A549 (cell line): ENCODE measurements at regions not wholly inside any gene's neighbourhood (a gene's known extent, or its start where the extent isn't known, plus 50 kb on each side); places are given as distances from the start of the nearest gene placed in this dataset.
"Not testable (repeated sequence)": the region's sequence is repeated elsewhere in the genome, so short reads cannot be mapped to it uniquely, and the experiment has no call there.

ENCODE experiments used
- ATAC-seq, 2 experiments: fragments of 200-7000 bp in 1 of 2; fragments of >200 bp in 1 of 2; cut with Nextera tagmentation in 1 of 2; cut with Tn5 transposase in 1 of 2; 3 replicates each; pipeline versions ENCODE4 v1.8.0 to v1.9.1; 2018 to 2020; ENCODE audit warnings: mild to moderate bottlenecking in 1 of 2, moderate library complexity in 1 of 2
- CTCF ChIA-PET: fragments of 300-600 bp; sonication (Branson Sonifier 250); formaldehyde crosslinking; extraction: SDS; loops from one replicate; lab custom pipeline; 2021; ENCODE audit warnings: antibody characterized with exemption, inconsistent platforms; lab: Yijun Ruan, JAX
- POLR2A ChIA-PET: fragments of 350-600 bp; formaldehyde crosslinking; extraction: SDS; loops from one replicate; lab custom pipeline; 2021; ENCODE audit warnings: antibody characterized with exemption, inconsistent platforms; lab: Yijun Ruan, JAX
- DNase-seq, 2 experiments: peaks; one replicate each; pipeline versions ENCODE4 v3.0.0 to v3.0.0-alpha.2; 2011 to 2016; ENCODE audit warnings: low read depth in 1 of 2, low spot score in 1 of 2
- FAIRE-seq: peaks from 2 replicates; lab custom pipeline; 2011; peaks lifted over from hg19 to GRCh38; lab: Jason Lieb, UNC
- H3K27ac ChIP-seq, 2 experiments: fragments of >200 bp; sonication (Bioruptor Twin); formaldehyde crosslinking; 3 replicates each; pipeline ENCODE4 v1.5.1; 2016 to 2017
- H3K4me1 ChIP-seq: fragments of >200 bp; sonication (Bioruptor Twin); formaldehyde crosslinking; 3 replicates; pipeline ENCODE4 v1.6.1; 2016
- H3K4me2 ChIP-seq: fragments of >200 bp; sonication (Bioruptor Twin); formaldehyde crosslinking; 3 replicates; pipeline ENCODE4 v1.6.1; 2016
- H3K4me3 ChIP-seq: fragments of >200 bp; sonication (Bioruptor Twin); formaldehyde crosslinking; 3 replicates; pipeline ENCODE4 v1.5.1; 2016
- H3K9me3 ChIP-seq: fragments of >200 bp; sonication (Bioruptor Twin); formaldehyde crosslinking; 3 replicates; pipeline ENCODE4 v1.6.1; 2016
- CBX2 ChIP-seq: fragments of 200-600 bp; sonication (generic); IDR thresholded peaks from 2 replicates; pipeline ENCODE4 v1.6.1; 2016; ENCODE audit warnings: low read depth, mild to moderate bottlenecking, borderline replicate concordance
- CHD2 ChIP-seq: fragments of 150-350 bp; IDR thresholded peaks from 2 replicates; pipeline ENCODE4 v1.6.1; 2014; ENCODE audit warnings: low read length; ENCODE audit not compliant: partially characterized antibody
- CHD4 ChIP-seq: fragments of 200-600 bp; sonication (generic); IDR thresholded peaks from 2 replicates; pipeline ENCODE4 v1.6.1; 2016; ENCODE audit warnings: antibody characterized with exemption, mild to moderate bottlenecking, borderline replicate concordance
- CTCF ChIP-seq: fragments of >200 bp; sonication (Bioruptor Twin); formaldehyde crosslinking; IDR thresholded peaks from 3 replicates; pipeline ENCODE4 v1.5.1; 2016
- EHMT2 ChIP-seq: fragments of 200-600 bp; sonication (generic); IDR thresholded peaks from 2 replicates; pipeline ENCODE4 v1.6.1; 2016; ENCODE audit warnings: antibody characterized with exemption, low read depth, mild to moderate bottlenecking, moderate library complexity
- EP300 ChIP-seq, 2 experiments: fragments of >200 bp; sonication (Bioruptor Twin); formaldehyde crosslinking; IDR thresholded peaks; 2 replicates in 1 of 2; 3 replicates in 1 of 2; pipeline ENCODE4 v1.6.1; 2016 to 2017
- FOXS1 ChIP-seq: fragments of 250-450 bp; sonication (Bioruptor Pico); IDR thresholded peaks from 2 replicates; pipeline ENCODE4 v1.5.0; 2020; ENCODE audit warnings: mild to moderate bottlenecking, moderate library complexity
- HDAC2 ChIP-seq: fragments of 200-600 bp; sonication (generic); IDR thresholded peaks from 2 replicates; pipeline ENCODE4 v1.6.1; 2016
- HES2 ChIP-seq: fragments of >200 bp; sonication (Bioruptor Twin); formaldehyde crosslinking; IDR thresholded peaks from 2 replicates; pipeline ENCODE4 v1.6.1; 2016
- HEYL ChIP-seq: fragments of 250-450 bp; sonication (Bioruptor Pico); IDR thresholded peaks from 2 replicates; pipeline ENCODE4 v1.8.0; 2021; ENCODE audit warnings: mild to moderate bottlenecking, moderate library complexity
- HMGXB4 ChIP-seq: fragments of 250-450 bp; sonication (Bioruptor Pico); IDR thresholded peaks from 2 replicates; pipeline ENCODE4 v1.5.0; 2021; ENCODE audit warnings: mild to moderate bottlenecking, moderate library complexity, borderline replicate concordance
- HOXA7 ChIP-seq: fragments of 250-450 bp; sonication (Bioruptor Pico); IDR thresholded peaks from 2 replicates; pipeline ENCODE4 v1.5.0; 2020; ENCODE audit warnings: mild to moderate bottlenecking, moderate library complexity
- HOXB13 ChIP-seq: fragments of 250-450 bp; sonication (Bioruptor Pico); IDR thresholded peaks from 2 replicates; pipeline ENCODE4 v1.5.0; 2020; ENCODE audit warnings: low read depth, mild to moderate bottlenecking, moderate library complexity
- JUN ChIP-seq, 2 experiments: fragments of >200 bp; sonication (Bioruptor Twin); formaldehyde crosslinking; IDR thresholded peaks; 2 replicates in 1 of 2; 3 replicates in 1 of 2; pipeline ENCODE4 v1.6.1; 2016 to 2017
- KDM1A ChIP-seq: fragments of 200-600 bp; sonication (generic); IDR thresholded peaks from 2 replicates; pipeline ENCODE4 v1.6.1; 2016; ENCODE audit warnings: low read depth, mild to moderate bottlenecking
- MAFK ChIP-seq: fragments of 450-650 bp; IDR thresholded peaks from 2 replicates; pipeline ENCODE4 v1.6.1; 2014; ENCODE audit not compliant: partially characterized antibody
- PBX3 ChIP-seq: IDR thresholded peaks from 2 replicates; pipeline ENCODE4 v1.6.1; 2012
- PHF8 ChIP-seq: fragments of 200-600 bp; sonication (generic); IDR thresholded peaks from 2 replicates; pipeline ENCODE4 v1.6.1; 2016; ENCODE audit warnings: low read depth, mild to moderate bottlenecking, antibody characterized with exemption, moderate library complexity, borderline replicate concordance
- POLR2AphosphoS2 ChIP-seq: conservative IDR thresholded peaks from 2 replicates; pipeline ENCODE4 v1.6.1; 2012; ENCODE audit warnings: low read length, improper control_type of control experiment, inconsistent platforms
- RAD21 ChIP-seq, 2 experiments: fragments of >200 bp in 1 of 2; sonication (Bioruptor Twin) in 1 of 2; formaldehyde crosslinking in 1 of 2; IDR thresholded peaks in 1 of 2; conservative IDR thresholded peaks in 1 of 2; 2 replicates in 1 of 2; 3 replicates in 1 of 2; pipeline ENCODE4 v1.6.1; 2012 to 2018; ENCODE audit warnings: inconsistent platforms in 1 of 2
- SREBF2 ChIP-seq: fragments of 450-650 bp; IDR thresholded peaks from 2 replicates; pipeline ENCODE4 v1.6.1; 2014; ENCODE audit warnings: mild to moderate bottlenecking, moderate library complexity
- USF2 ChIP-seq: fragments of 450-650 bp; IDR thresholded peaks from 2 replicates; pipeline ENCODE4 v1.6.1; 2014; ENCODE audit warnings: antibody characterized with exemption
- ZC3H11A ChIP-seq: fragments of 450-650 bp; IDR thresholded peaks from 2 replicates; pipeline ENCODE4 v1.6.1; 2014; ENCODE audit warnings: antibody characterized with exemption, mild to moderate bottlenecking
- ZNF302 ChIP-seq: fragments of 250-450 bp; sonication (Bioruptor Pico); IDR thresholded peaks from 2 replicates; pipeline ENCODE4 v1.9.0; 2021; ENCODE audit warnings: inconsistent platforms, mild to moderate bottlenecking, moderate library complexity
- ZSCAN20 ChIP-seq: fragments of 250-450 bp; sonication (Bioruptor Pico); IDR thresholded peaks from 2 replicates; pipeline ENCODE4 v1.8.0; 2022; ENCODE audit warnings: mild to moderate bottlenecking, moderate library complexity
- WGBS: methylation state at CpG from one replicate; pipeline ENCODE4 v1.1.6; 2017; ENCODE audit errors: missing lambda C conversion rate; 5-methylcytosine and 5-hydroxymethylcytosine counted together

- TF ChIP-seq USF2: no peak
- TF ChIP-seq HOXB13: no peak
These were observed 220.8 kb upstream of the PRSS58 start (continued) for GRCh38 chr7:142478479-142479220.

GRCh38 chr7:142477801-142478200 lies 219.9 kb upstream of the PRSS58 start:
- CTCF ChIA-PET: interaction anchor here (0.6 to 2.7 kb wide), 11 partner anchors 9 to 501 kb away, joined by 3 to 8 read pairs (median 3); no protein-coding TSS in a partner anchor
- POLR2A ChIA-PET, ATAC-seq, H3K4me2 ChIP-seq, H3K4me3 ChIP-seq, H3K27ac ChIP-seq, H3K9me3 ChIP-seq, FAIRE-seq, H3K4me1 ChIP-seq, DNase-seq: not testable (repeated sequence)
- 17% methylated on average over 5 of the region's 5 CpGs for WGBS

GRCh38 chr7:142477079-142477651 lies 219.3 kb upstream of the PRSS58 start:
- CTCF ChIA-PET: interaction anchor here (1.0 to 2.7 kb wide), 8 partner anchors 9 to 501 kb away, joined by 3 to 8 read pairs (median 4); no protein-coding TSS in a partner anchor
- ATAC-seq: no peak
- FAIRE-seq: no peak
- TF ChIP-seq ZNF302 (CRISPR knock-in tag): no peak
- TF ChIP-seq HMGXB4: no peak
- TF ChIP-seq PHF8: no peak
- no peak for TF ChIP-seq ZC3H11A
- TF ChIP-seq HES2: no peak
- TF ChIP-seq MAFK: no peak
- no peak for TF ChIP-seq EHMT2
- TF ChIP-seq POLR2AphosphoS2: no peak
- no peak for TF ChIP-seq CBX2
- TF ChIP-seq FOXS1 (CRISPR knock-in tag): no peak
- no peak for TF ChIP-seq HOXA7
- TF ChIP-seq JUN (IDR thresholded peaks at IDR 0.05): no peak
- TF ChIP-seq HDAC2: no peak
- TF ChIP-seq KDM1A: no peak
- no peak for TF ChIP-seq RAD21 (conservative IDR thresholded peaks at IDR 0.05 in 1 of 2, IDR thresholded peaks at IDR 0.05 in 1 of 2)
- Histone ChIP-seq H3K4me3 (no peak overlapping the region), H3K27ac (no peak overlapping the region), H3K4me1 (no peaks in the 10 kb centered on the region), H3K9me3 (peaks cover 6% of the 10 kb centered on the region; the same call in 1 of the 3 replicates), H3K4me2 (no peak overlapping the region)
- no peak for DNase-seq
- WGBS: 0% methylated on average over 3 of the region's 3 CpGs
- POLR2A ChIA-PET: no interaction called here

GRCh38 chr7:142476077-142476476 lies 218.2 kb upstream of the PRSS58 start:
- FAIRE-seq (no peak), DNase-seq (no peak), ATAC-seq (no peak)
- peaks cover 6% of the 10 kb centered on the region; the same call in 1 of the 3 replicates for H3K9me3 ChIP-seq
- 36% methylated on average over 2 of the region's 2 CpGs for WGBS
- H3K4me1 ChIP-seq: no peaks in the 10 kb centered on the region
- POLR2A ChIA-PET: no interaction called here
- H3K27ac ChIP-seq: no peak overlapping the region
- H3K4me3 ChIP-seq: no peak overlapping the region
- CTCF ChIA-PET: interaction anchor here (1.3 to 1.8 kb wide), 5 partner anchors 14 to 335 kb away, joined by 3 to 6 read pairs (median 4); no protein-coding TSS in a partner anchor
- H3K4me2 ChIP-seq: no peak overlapping the region
- TF ChIP-seq SREBF2: no peak
- no peak for TF ChIP-seq HEYL
- TF ChIP-seq CBX2: no peak
- no peak for TF ChIP-seq ZNF302 (CRISPR knock-in tag)
- no peak for TF ChIP-seq CTCF
- no peak for TF ChIP-seq JUN (IDR thresholded peaks at IDR 0.05)
- no peak for TF ChIP-seq PBX3
- no peak for TF ChIP-seq HDAC2
- TF ChIP-seq CHD4: no peak
- TF ChIP-seq EP300 (IDR thresholded peaks at IDR 0.05): no peak
- TF ChIP-seq PHF8: no peak
- TF ChIP-seq CHD2: no peak
- TF ChIP-seq ZSCAN20 (CRISPR knock-in tag): no peak
- TF ChIP-seq EHMT2: no peak
